IMR-90 (cell line): ENCODE measurements at regions not wholly inside any gene's neighbourhood (a gene's known extent, or its start where the extent isn't known, plus 50 kb on each side); places are given as distances from the start of the nearest gene placed in this dataset.

Source experiments
- CEBPB ChIP-seq: IDR thresholded peaks from 2 replicates; pipeline ENCODE4 v1.6.1; 2012; ENCODE audit warnings: low read depth, low read length, improper control_type of control experiment
- CTCF ChIP-seq: conservative IDR thresholded peaks from 2 replicates; pipeline ENCODE4 v1.5.1; 2012; ENCODE audit warnings: mild to moderate bottlenecking, low read depth, low read length, improper control_type of control experiment
- MAZ ChIP-seq: IDR thresholded peaks from 2 replicates; pipeline ENCODE4 v1.6.1; 2012; ENCODE audit warnings: low read depth, mild to moderate bottlenecking, low read length, improper control_type of control experiment, moderate library complexity, borderline replicate concordance
- POLR2A ChIP-seq: IDR thresholded peaks from 2 replicates; pipeline ENCODE4 v1.6.1; 2012; ENCODE audit warnings: mild to moderate bottlenecking, low read depth, low read length
- USF2 ChIP-seq: fragments of 150-350 bp; IDR thresholded peaks from 2 replicates; pipeline ENCODE4 v1.6.1; 2017; ENCODE audit warnings: mild to moderate bottlenecking, antibody characterized with exemption, low read length, low read depth

- TF ChIP-seq POLR2A: no peak
- no peak for TF ChIP-seq MAZ
- no peak for TF ChIP-seq USF2
- no peak for TF ChIP-seq CTCF
- TF ChIP-seq CEBPB: no peak
Observed at GRCh38 chr7:25621993-25622392, 393.7 kb upstream of the NPVF start.
